A673 (cell line): ENCODE measurements at regions not wholly inside any gene's neighbourhood (a gene's known extent, or its start where the extent isn't known, plus 50 kb on each side); places are given as distances from the start of the nearest gene placed in this dataset.

ENCODE experiments used
- EZH2 ChIP-seq: fragments of 200-600 bp; sonication (generic); IDR thresholded peaks from 2 replicates; pipeline ENCODE4 v1.6.1; 2017; ENCODE audit warnings: borderline replicate concordance, low read depth, mild to moderate bottlenecking, mixed read lengths, antibody characterized with exemption, low read length; ENCODE audit not compliant: poor library complexity, severe bottlenecking
- TF ChIP-seq, protein P1 (sequence below): fragments of 300-800, 200-600 bp; sonication (generic); conservative IDR thresholded peaks from 2 replicates; pipeline ENCODE4 v1.5.1; 2017; ENCODE audit warnings: low read depth, mild to moderate bottlenecking, antibody characterized with exemption, low read length, moderate library complexity, mixed read lengths

DNA sequence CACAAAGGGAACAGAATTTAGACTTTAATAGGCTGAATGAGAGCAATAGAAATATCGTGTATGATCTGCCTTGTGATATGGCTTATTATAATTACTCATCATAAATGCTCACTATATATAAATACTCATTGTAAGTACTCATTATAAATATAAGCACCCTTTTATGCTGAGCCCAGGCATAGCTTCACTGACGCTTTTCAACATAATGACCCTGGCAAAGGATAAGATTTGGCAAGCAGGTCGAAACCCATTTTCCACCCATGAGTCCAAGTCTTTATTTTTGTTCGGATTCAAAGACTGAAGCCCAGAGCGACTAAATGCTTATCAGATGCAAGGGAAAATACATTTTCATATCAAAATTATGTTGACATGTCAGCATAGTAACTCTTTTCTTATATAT is 500.4 kb downstream of the SLC4A3 start:
- TF ChIP-seq, protein P1, sequence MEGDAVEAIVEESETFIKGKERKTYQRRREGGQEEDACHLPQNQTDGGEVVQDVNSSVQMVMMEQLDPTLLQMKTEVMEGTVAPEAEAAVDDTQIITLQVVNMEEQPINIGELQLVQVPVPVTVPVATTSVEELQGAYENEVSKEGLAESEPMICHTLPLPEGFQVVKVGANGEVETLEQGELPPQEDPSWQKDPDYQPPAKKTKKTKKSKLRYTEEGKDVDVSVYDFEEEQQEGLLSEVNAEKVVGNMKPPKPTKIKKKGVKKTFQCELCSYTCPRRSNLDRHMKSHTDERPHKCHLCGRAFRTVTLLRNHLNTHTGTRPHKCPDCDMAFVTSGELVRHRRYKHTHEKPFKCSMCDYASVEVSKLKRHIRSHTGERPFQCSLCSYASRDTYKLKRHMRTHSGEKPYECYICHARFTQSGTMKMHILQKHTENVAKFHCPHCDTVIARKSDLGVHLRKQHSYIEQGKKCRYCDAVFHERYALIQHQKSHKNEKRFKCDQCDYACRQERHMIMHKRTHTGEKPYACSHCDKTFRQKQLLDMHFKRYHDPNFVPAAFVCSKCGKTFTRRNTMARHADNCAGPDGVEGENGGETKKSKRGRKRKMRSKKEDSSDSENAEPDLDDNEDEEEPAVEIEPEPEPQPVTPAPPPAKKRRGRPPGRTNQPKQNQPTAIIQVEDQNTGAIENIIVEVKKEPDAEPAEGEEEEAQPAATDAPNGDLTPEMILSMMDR, result no peak
- TF ChIP-seq EZH2, result no peak
